ENCODE measurements at regions not wholly inside any gene's neighbourhood (a gene's known extent, or its start where the extent isn't known, plus 50 kb on each side); places are given as distances from the start of the nearest gene placed in this dataset.

- Histone ChIP-seq H3K4me1 (no peaks in the 10 kb centered on the region), H3K36me3 (no peaks in the 10 kb centered on the region), H3K27me3 (no peaks in the 10 kb centered on the region), H3K27ac (peak overlapping the region in 1 of 3 donors; percentile 15), H3K4me3 (no peak overlapping the region), H3K9me3 (no peaks in the 10 kb centered on the region)
- DNase-seq (no peak), ATAC-seq (no peak)
- 42% methylated on average over 6 of the region's 15 CpGs for WGBS (ENCODE audit: insufficient coverage, low coverage, low lambda C conversion rate, missing lambda C conversion rate)
- TF ChIP-seq, protein P1, sequence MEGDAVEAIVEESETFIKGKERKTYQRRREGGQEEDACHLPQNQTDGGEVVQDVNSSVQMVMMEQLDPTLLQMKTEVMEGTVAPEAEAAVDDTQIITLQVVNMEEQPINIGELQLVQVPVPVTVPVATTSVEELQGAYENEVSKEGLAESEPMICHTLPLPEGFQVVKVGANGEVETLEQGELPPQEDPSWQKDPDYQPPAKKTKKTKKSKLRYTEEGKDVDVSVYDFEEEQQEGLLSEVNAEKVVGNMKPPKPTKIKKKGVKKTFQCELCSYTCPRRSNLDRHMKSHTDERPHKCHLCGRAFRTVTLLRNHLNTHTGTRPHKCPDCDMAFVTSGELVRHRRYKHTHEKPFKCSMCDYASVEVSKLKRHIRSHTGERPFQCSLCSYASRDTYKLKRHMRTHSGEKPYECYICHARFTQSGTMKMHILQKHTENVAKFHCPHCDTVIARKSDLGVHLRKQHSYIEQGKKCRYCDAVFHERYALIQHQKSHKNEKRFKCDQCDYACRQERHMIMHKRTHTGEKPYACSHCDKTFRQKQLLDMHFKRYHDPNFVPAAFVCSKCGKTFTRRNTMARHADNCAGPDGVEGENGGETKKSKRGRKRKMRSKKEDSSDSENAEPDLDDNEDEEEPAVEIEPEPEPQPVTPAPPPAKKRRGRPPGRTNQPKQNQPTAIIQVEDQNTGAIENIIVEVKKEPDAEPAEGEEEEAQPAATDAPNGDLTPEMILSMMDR (IDR thresholded peaks at IDR 0.05) = no peak
- no peak for TF ChIP-seq POLR2A (IDR thresholded peaks at IDR 0.05)
- intact Hi-C loops (cut with DNase I) = no loop called here
Observed at GRCh38 chr12:116456330-116457082, 102.7 kb upstream of the MAP1LC3B2 start.

DNA sequence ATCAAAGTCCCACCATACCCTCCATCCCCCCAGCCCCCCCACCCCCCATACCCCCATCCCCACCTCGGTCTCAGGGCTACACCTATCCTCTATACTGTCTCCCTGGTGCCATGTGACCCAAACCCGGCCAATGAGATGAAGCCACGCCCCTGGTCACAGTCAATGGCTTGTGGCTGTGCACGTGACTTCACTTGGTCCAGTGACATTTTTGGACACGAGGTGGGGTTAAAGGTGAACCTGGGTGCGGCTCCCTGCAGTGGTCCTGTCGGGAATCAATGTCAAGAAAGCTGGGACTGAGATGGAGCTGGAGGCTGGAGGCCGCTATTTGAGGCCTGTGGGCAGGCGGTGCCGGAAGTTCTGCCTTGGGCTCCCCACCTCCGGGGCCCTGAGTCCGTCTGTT lies 100.7 kb upstream of the MAP1LC3B2 start:
- Histone ChIP-seq H3K4me3 (no peak overlapping the region), H3K27me3 (no peaks in the 10 kb centered on the region), H3K9me3 (no peaks in the 10 kb centered on the region), H3K36me3 (no peaks in the 10 kb centered on the region), H3K27ac (no peak overlapping the region), H3K4me1 (no peaks in the 10 kb centered on the region)
- WGBS (ENCODE audit: insufficient coverage, low coverage, low lambda C conversion rate, missing lambda C conversion rate) = 81% methylated on average over 8 of the region's 12 CpGs
- intact Hi-C loops (cut with DNase I) = no loop called here
- DNase-seq (no peak), ATAC-seq (no peak)
- TF ChIP-seq, protein P1 (IDR thresholded peaks at IDR 0.05) = no peak
- TF ChIP-seq POLR2A (IDR thresholded peaks at IDR 0.05) = no peak

GRCh38 chr12:116459011-116459875 lies 99.9 kb upstream of the MAP1LC3B2 start:
- Histone ChIP-seq H3K27ac (no peak overlapping the region), H3K9me3 (no peaks in the 10 kb centered on the region), H3K36me3 (no peaks in the 10 kb centered on the region), H3K4me3 (no peak overlapping the region), H3K27me3 (no peaks in the 10 kb centered on the region), H3K4me1 (no peaks in the 10 kb centered on the region)
- no peak for DNase-seq
- TF ChIP-seq, protein P1 (IDR thresholded peaks at IDR 0.05) = no peak
- no peak for TF ChIP-seq POLR2A (IDR thresholded peaks at IDR 0.05)
- intact Hi-C loops (cut with DNase I) = no loop called here
- ATAC-seq = no peak
- WGBS (ENCODE audit: insufficient coverage, low coverage, low lambda C conversion rate, missing lambda C conversion rate) = 80% methylated on average over 8 of the region's 21 CpGs

DNA sequence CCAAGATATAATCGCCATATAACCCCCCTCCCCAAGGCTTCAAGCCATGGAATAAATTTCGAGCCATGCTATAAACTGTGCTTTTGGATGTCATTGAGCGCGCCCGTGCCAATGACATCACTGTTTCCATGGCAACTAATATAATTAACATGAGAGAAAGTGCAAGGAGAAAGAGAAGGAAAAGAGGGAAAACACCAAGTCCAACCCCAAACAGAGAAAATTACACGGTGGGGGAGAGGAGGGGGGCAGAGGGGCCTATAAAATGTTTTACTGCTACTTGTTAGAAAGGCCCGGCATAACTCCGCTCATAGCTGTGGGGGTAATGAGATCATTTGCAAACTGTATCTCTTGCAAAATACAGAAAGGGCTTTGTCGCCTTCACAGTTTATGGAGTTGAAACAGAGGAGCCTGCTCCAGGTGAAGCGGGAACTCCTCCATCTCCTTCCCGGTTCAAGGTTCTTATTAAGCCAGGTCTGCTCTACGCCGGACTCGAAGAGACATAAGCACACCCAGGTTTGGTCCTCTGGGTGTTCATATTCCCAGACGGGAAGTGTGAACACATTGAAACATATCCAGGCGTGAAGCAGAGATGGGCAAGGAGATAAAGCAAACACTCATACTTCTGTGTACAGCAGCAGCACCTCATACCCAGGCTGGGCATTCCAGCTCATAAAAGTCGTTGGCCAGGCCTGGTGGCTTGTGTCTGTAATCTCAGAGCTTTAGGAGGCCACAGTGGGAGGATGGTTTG lies 99.1 kb upstream of the MAP1LC3B2 start:
- TF ChIP-seq POLR2A (IDR thresholded peaks at IDR 0.05) = no peak
- TF ChIP-seq, protein P1 (IDR thresholded peaks at IDR 0.05) = no peak
- ATAC-seq = no peak
- Histone ChIP-seq H3K4me1 (no peaks in the 10 kb centered on the region), H3K9me3 (no peaks in the 10 kb centered on the region), H3K27me3 (no peaks in the 10 kb centered on the region), H3K36me3 (no peaks in the 10 kb centered on the region), H3K27ac (no peak overlapping the region), H3K4me3 (no peak overlapping the region)
- 74% methylated on average over 13 of the region's 17 CpGs for WGBS (ENCODE audit: insufficient coverage, low coverage, low lambda C conversion rate, missing lambda C conversion rate)
- intact Hi-C loops (cut with DNase I) = no loop called here
- DNase-seq = no peak

Data from right lobe of liver (tissue), 6 donors.